ENCODE measurements at regions not wholly inside any gene's neighbourhood (a gene's known extent, or its start where the extent isn't known, plus 50 kb on each side); places are given as distances from the start of the nearest gene placed in this dataset.
"Not testable (repeated sequence)": the region's sequence is repeated elsewhere in the genome, so short reads cannot be mapped to it uniquely, and the experiment has no call there.

- Mint-ChIP-seq H3K27ac (no peak overlapping the region), H3K9me3 (peaks cover 0 to 15% of the 10 kb centered on the region in 2 donors), H3K4me3 (no peak overlapping the region), H3K4me1 (no peaks in the 10 kb centered on the region), H3K27me3 (no peaks in the 10 kb centered on the region)
- no peak for DNase-seq
- no peak for ATAC-seq
Measured at GRCh38 chr3:104901396-104901795, 465.3 kb upstream of the ALCAM start.

GRCh38 chr3:104903064-104903463 lies 463.6 kb upstream of the ALCAM start:
- peaks cover 0 to 15% of the 10 kb centered on the region in 2 donors for H3K9me3 Mint-ChIP-seq
- no peaks in the 10 kb centered on the region for H3K4me1 Mint-ChIP-seq
- H3K4me3 Mint-ChIP-seq: no peak overlapping the region
- H3K27ac Mint-ChIP-seq: no peak overlapping the region
- ATAC-seq: no peak
- H3K27me3 Mint-ChIP-seq: no peaks in the 10 kb centered on the region
- no peak for DNase-seq

- Mint-ChIP-seq H3K9me3 (peaks cover 0 to 15% of the 10 kb centered on the region in 2 donors), H3K4me1 (no peaks in the 10 kb centered on the region), H3K27ac (no peak overlapping the region), H3K4me3 (no peak overlapping the region), H3K27me3 (no peaks in the 10 kb centered on the region)
- no peak for ATAC-seq
- DNase-seq: no peak
Measured at GRCh38 chr3:104906001-104906639, 460.6 kb upstream of the ALCAM start.

- Mint-ChIP-seq H3K4me3 (no peak overlapping the region), H3K27ac (no peak overlapping the region), H3K9me3 (peaks cover 0 to 7% of the 10 kb centered on the region in 2 donors), H3K27me3 (no peaks in the 10 kb centered on the region), H3K4me1 (no peaks in the 10 kb centered on the region)
- DNase-seq (no peak), ATAC-seq (no peak)
Measured at GRCh38 chr3:104907507-104907906, 459.2 kb upstream of the ALCAM start.

- H3K9me3 Mint-ChIP-seq: no peaks in the 10 kb centered on the region
- no peaks in the 10 kb centered on the region for H3K27me3 Mint-ChIP-seq
- H3K27ac Mint-ChIP-seq: no peak overlapping the region
- DNase-seq: no peak
- H3K4me3 Mint-ChIP-seq: no peak overlapping the region
- no peaks in the 10 kb centered on the region for H3K4me1 Mint-ChIP-seq
- ATAC-seq: no peak
Measured at GRCh38 chr3:104908761-104909160, 457.9 kb upstream of the ALCAM start.

- H3K27ac Mint-ChIP-seq: no peak overlapping the region
- H3K4me3 Mint-ChIP-seq: no peak overlapping the region
- ATAC-seq: no peak
- no peaks in the 10 kb centered on the region for H3K4me1 Mint-ChIP-seq
- no peaks in the 10 kb centered on the region for H3K9me3 Mint-ChIP-seq
- DNase-seq: no peak
- H3K27me3 Mint-ChIP-seq: no peaks in the 10 kb centered on the region
Measured at GRCh38 chr3:104909198-104909597, 457.5 kb upstream of the ALCAM start.

- DNase-seq: no peak
- no peaks in the 10 kb centered on the region for H3K9me3 Mint-ChIP-seq
- no peak overlapping the region for H3K4me3 Mint-ChIP-seq
- H3K27ac Mint-ChIP-seq: no peak overlapping the region
- ATAC-seq: no peak
- no peaks in the 10 kb centered on the region for H3K4me1 Mint-ChIP-seq
- H3K27me3 Mint-ChIP-seq: no peaks in the 10 kb centered on the region
Measured at GRCh38 chr3:104909721-104910120, 457.0 kb upstream of the ALCAM start.

- Mint-ChIP-seq H3K4me1 (no peaks in the 10 kb centered on the region), H3K27me3 (no peaks in the 10 kb centered on the region), H3K9me3 (no peaks in the 10 kb centered on the region), H3K4me3 (no peak overlapping the region), H3K27ac (no peak overlapping the region)
- ATAC-seq (no peak), DNase-seq (no peak)
Measured at GRCh38 chr3:104911376-104911775, 455.3 kb upstream of the ALCAM start.

GRCh38 chr3:104916971-104917370 lies 449.7 kb upstream of the ALCAM start:
- Mint-ChIP-seq H3K4me1 (no peaks in the 10 kb centered on the region), H3K9me3 (peaks cover 5 to 8% of the 10 kb centered on the region in 2 donors), H3K4me3 (no peak overlapping the region), H3K27ac (no peak overlapping the region), H3K27me3 (no peaks in the 10 kb centered on the region)
- DNase-seq (no peak), ATAC-seq (no peak)

- peaks cover 8 to 9% of the 10 kb centered on the region in 2 donors for H3K9me3 Mint-ChIP-seq
- DNase-seq: no peak
- no peak overlapping the region for H3K4me3 Mint-ChIP-seq
- H3K27ac Mint-ChIP-seq: no peak overlapping the region
- ATAC-seq: no peak
- H3K4me1 Mint-ChIP-seq: no peaks in the 10 kb centered on the region
- no peaks in the 10 kb centered on the region for H3K27me3 Mint-ChIP-seq
Measured at GRCh38 chr3:104920512-104920911, 446.2 kb upstream of the ALCAM start.

GRCh38 chr3:104933972-104934371 lies 432.7 kb upstream of the ALCAM start:
- Mint-ChIP-seq H3K4me1 (no peaks in the 10 kb centered on the region), H3K27ac (no peak overlapping the region), H3K4me3 (no peak overlapping the region), H3K27me3 (no peaks in the 10 kb centered on the region), H3K9me3 (peaks cover 11 to 19% of the 10 kb centered on the region in 2 donors)
- ATAC-seq: no peak
- no peak for DNase-seq

- Mint-ChIP-seq H3K27ac (no peak overlapping the region), H3K4me3 (no peak overlapping the region), H3K27me3 (no peaks in the 10 kb centered on the region), H3K4me1 (no peaks in the 10 kb centered on the region), H3K9me3 (peaks cover 6 to 8% of the 10 kb centered on the region in 2 donors)
- DNase-seq (no peak), ATAC-seq (no peak)
Measured at GRCh38 chr3:104935613-104936012, 431.1 kb upstream of the ALCAM start.

GRCh38 chr3:104939196-104939595 lies 427.5 kb upstream of the ALCAM start:
- Mint-ChIP-seq H3K27me3 (no peaks in the 10 kb centered on the region), H3K4me1 (no peaks in the 10 kb centered on the region)

GRCh38 chr3:104941785-104942184 lies 424.9 kb upstream of the ALCAM start:
- Mint-ChIP-seq H3K27me3 (no peaks in the 10 kb centered on the region), H3K4me3 (no peak overlapping the region), H3K27ac (no peak overlapping the region), H3K4me1 (no peaks in the 10 kb centered on the region), H3K9me3 (peaks cover 0 to 5% of the 10 kb centered on the region in 2 donors)
- DNase-seq (no peak), ATAC-seq (no peak)

More at GRCh38 chr3:104939196-104939595, 427.5 kb upstream of the ALCAM start:
- H3K4me3 Mint-ChIP-seq: no peak overlapping the region
- no peak overlapping the region for H3K27ac Mint-ChIP-seq
- ATAC-seq (no peak), DNase-seq (no peak)
- H3K9me3 Mint-ChIP-seq: no peaks in the 10 kb centered on the region

- H3K4me3 Mint-ChIP-seq: no peak overlapping the region
- H3K27ac Mint-ChIP-seq: no peak overlapping the region
- no peaks in the 10 kb centered on the region for H3K4me1 Mint-ChIP-seq
- no peak for DNase-seq
- no peaks in the 10 kb centered on the region for H3K27me3 Mint-ChIP-seq
- no peak for ATAC-seq
- H3K9me3 Mint-ChIP-seq: peaks cover 0 to 5% of the 10 kb centered on the region in 2 donors
Measured at GRCh38 chr3:104943974-104944373, 422.7 kb upstream of the ALCAM start.

- DNase-seq (no peak), ATAC-seq (no peak)
- Mint-ChIP-seq H3K4me1 (no peaks in the 10 kb centered on the region), H3K27ac (no peak overlapping the region), H3K4me3 (no peak overlapping the region), H3K27me3 (no peaks in the 10 kb centered on the region), H3K9me3 (peaks cover 0 to 5% of the 10 kb centered on the region in 2 donors)
Measured at GRCh38 chr3:104947943-104948342, 418.8 kb upstream of the ALCAM start.

GRCh38 chr3:104949810-104950209 lies 416.9 kb upstream of the ALCAM start:
- not testable (repeated sequence) for H3K4me1 Mint-ChIP-seq, H3K27ac Mint-ChIP-seq, H3K27me3 Mint-ChIP-seq, DNase-seq, ATAC-seq, H3K4me3 Mint-ChIP-seq, H3K9me3 Mint-ChIP-seq
